Fibroblast of skin of scalp (primary cell): ENCODE measurements at regions not wholly inside any gene's neighbourhood (a gene's known extent, or its start where the extent isn't known, plus 50 kb on each side); places are given as distances from the start of the nearest gene placed in this dataset.

ENCODE experiments used
- DNase-seq: peaks from one replicate; pipeline ENCODE4 v3.0.0-alpha.2; 2013

DNA sequence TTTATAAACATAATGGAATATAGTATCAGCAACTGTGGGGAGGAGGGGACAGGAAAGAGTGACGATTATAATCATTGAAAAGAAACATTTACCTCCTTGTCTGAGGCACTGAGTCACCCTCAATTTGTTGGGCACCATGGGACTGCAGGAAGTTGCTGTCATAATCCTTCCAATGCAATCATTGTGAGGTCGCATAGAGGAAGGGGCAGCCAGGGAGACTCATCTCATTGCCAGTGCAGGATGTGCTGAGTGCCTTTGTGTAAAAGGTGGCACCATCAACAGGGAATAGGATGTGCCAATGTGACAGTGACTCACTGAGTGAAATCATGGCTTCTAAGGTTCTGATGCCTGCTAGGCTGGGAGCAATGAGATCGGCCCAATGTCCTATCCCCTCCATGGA, 300.4 kb upstream of the ADAMTS9 start:
- DNase-seq: no peak

DNA sequence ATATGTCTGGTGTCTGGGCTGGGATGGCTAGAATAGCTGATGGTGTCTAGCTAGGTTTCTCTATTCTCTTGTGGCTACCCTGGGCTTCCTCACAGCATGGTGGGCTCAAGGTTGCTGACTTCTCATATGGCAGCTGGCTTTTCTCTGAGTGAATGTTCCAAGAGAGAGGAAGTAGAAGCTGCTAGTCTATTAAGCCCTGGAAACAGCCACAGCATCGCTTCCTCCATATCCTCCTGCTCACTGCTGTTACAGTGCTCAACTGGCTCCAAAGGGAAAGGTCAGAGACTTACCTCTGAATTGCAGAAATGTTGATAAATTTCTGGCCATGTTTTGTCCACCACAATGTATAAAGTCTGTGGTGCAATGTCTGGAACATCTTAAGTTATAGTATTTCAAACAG, 299.9 kb upstream of the ADAMTS9 start:
- DNase-seq: no peak

DNA sequence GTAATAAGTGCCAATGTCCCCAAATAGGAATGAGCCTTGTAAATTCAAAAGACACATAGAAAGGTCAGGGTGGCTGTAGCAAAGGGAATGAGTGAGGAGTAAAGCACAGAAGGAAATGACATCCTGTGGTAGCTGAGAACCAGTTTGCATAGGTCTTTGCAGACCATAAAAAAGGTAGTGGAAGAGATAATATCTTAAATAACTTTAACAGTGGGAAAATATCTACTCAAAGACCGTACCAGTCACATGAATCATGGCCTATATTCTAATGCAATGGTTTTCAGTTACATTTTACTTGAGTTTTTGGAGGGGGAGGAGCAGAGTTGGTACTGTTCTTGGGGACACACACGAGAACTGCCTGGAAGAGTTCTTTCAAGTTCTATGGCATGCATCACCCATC, 297.3 kb upstream of the ADAMTS9 start:
- DNase-seq: no peak

DNA sequence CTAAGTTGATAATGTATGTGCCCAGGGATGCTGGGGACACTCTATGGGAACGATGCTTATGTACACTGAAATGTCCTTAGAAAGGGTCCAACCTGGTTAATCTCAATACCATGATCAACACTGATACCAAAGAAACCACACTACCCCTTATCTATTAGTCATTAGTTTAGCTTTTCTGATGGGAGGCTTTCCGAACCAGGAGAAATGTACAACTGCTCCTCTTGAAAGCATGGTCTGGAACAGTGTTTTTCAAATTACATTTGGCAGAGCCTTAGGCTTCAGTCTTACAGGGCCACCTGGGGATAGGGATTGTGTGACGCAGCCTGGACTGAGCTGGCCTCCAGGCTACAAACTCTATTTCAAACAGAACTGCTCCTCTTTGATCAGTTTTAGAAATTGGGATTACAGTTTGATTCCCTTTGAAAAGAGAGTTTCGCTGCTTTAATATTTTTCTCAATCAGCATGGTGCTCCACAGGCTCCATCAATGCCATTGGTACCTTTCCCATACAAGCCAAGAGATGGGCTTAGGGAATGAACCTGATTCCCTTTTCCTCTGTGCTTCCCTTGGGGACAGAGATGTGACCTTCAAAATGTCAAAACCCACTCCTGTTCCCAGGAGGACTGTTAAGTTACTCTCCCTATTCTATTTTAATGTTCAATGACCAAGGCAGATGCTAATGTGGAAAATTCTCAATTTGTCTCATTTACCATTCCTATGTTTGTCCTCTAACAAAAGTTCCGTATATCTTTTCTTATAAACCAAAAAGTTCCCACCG, 296.0 kb upstream of the ADAMTS9 start:
- DNase-seq: no peak

DNA sequence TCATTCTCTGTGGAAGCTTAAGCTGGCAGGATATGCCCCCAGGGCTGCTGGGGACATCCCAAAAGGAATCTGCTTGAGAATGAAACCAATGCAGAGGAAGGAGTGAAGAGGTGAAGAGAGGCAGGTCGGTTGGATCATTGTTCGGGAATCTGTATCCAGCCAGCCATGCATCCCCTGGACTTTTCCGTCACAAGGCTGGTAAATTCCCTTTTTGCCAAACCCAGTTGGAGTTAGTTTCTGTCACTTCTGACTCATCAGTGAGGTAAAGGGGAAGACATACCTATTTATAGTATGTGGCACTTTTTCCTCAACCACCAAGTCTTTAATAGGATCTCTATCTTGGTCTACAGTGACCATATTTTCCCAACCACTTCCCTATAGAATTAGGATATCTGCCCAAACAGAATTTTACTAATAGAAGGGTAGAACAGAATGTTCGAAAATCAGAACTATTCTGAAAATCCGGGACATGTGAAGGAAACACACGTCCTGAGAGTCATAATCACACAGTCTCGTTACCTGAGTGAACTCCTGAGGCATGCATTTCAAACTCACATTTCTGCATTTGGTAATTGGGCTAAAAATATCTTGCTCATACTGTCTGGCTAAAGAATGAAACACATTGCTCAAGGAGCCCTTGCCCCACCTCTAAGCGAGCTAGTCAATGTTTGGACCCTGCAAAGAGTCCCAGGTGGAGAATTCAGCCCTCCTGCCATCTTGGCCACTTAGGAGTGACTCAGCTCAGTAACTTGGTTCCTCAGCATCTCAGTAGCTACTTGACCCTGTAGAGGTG, 289.7 kb upstream of the ADAMTS9 start:
- DNase-seq: peak; percentile 70

DNA sequence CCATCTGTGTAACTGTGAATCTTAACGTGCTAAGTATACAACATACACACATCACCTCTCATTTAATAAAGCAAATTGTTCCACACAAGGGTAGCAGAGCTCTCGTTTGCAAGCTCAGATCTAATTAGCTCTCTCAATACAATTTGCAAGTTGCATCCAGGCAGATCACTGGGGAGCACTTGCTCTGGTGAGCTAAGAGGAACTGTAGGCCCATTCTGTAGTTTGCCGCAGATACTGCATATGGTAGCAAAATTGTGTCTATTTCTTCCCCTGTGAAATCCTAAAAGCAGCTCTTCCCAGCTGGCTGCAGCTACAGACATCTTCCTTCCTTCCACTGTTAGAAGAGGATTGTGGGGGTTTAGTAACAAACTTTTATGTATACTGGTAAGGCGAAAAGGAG, 288.7 kb upstream of the ADAMTS9 start:
- no peak for DNase-seq

DNA sequence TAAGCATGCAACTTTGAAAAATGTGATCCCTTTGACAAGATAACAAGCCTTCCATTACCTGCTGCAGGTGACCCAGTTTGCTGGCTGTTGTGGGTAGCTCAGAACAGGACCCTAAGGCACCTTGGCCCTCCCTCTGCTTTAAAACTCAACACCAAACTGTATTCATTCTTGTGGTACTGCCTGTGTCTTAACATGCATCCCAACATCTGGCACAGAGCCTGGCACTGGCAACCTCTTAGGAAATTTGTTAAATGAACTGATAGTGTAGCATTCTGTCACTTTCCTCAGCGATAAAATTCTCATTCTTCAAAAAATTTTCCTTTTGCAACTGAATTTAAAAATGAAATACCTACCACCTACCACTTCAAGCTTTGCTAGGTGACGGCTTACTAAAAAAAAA, 287.3 kb upstream of the ADAMTS9 start:
- DNase-seq: no peak

DNA sequence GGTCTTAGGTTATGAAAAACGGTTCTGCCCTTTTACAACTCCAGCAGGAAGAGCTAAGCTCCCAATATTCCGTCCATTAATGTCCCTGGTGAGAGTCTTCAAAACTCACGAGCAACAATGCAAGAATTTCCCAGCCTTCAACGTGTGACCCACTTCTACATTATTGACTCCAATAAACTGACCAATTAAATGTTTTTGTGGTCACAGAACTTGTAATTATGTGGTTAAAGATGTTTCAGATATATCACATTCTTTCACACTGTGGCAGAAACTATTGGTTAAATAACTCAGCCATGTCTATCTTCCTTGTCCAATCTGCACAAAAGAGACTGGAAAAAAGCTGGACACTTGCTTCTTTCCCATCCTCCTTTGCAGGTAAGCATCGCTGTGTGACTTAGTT, 286.6 kb upstream of the ADAMTS9 start:
- peak; percentile 22 for DNase-seq

DNA sequence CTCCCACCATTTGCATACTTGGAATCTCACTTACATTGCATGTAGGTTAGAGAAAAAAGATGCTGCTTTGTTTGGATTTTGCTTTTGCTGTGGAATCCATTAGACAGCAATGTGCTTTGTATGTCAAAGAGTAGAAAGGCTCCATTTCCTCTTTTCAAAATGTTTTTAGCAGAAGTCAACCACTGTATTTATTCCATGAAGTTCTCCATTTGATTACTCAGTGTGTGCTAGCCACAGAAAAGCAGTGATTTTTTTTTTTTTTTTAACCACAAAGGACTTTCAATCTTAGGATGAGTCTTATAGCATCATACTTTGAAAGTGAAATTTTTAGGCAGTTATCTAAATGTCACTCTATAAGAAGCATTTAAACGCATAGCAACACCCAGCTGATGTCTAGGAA, 285.0 kb upstream of the ADAMTS9 start:
- DNase-seq: peak; percentile 54

DNA sequence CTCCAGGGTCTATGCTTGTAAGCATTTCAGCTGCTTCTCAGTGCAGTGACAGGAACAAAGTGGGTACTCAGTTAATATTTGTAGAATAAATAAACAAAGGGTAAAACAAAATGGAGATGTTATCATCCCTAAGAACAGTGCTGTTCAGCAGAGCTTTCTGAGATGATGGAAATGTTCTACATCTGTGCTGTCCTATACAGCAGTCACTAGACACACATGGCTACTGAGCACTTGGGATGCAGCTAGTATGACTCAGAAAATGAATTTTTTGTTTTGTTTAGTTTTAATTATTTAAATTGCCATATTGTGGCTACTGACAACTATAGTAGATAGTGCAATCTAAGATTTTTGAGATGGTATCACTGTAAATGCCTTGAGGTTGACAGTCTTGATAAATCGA, 283.8 kb upstream of the ADAMTS9 start:
- DNase-seq: no peak

DNA sequence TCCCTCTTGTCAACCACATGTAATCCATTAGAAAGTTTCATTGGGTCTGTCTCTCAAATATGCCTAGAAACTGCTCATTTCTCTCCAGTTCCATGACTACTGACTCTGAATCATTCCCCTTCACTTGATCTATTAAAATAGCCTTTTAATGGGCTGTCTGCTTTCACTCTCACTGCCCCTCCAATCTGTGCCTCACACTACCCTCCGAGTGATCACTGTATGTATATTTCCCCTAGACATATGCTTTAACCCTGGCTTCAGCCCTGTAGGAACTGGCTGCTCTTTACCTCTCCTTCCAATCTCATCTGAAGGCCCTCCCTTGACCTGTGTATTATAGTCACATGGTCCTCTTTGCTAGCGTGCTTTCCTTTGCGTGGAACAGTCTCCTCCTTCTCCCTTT, 282.8 kb upstream of the ADAMTS9 start:
- DNase-seq: no peak

DNA sequence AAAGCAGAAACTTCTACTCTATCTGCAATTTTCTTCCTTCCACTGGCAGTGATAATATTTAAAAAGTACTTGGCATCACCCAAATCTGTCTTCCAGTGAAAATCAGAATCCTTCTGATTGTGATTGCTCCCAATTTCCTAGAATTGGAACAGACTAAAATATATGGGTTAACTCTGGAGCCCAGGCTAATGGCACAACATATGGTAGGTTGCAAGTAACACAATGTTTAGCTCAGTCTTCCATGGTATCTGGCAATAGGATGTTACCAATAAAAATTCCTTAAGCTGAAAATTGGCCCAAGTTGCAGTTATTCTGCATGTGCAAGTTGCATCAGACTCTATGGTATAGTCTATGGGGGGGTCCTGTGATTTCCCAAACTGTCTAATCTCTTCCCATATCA, 273.5 kb upstream of the ADAMTS9 start:
- no peak for DNase-seq

DNA sequence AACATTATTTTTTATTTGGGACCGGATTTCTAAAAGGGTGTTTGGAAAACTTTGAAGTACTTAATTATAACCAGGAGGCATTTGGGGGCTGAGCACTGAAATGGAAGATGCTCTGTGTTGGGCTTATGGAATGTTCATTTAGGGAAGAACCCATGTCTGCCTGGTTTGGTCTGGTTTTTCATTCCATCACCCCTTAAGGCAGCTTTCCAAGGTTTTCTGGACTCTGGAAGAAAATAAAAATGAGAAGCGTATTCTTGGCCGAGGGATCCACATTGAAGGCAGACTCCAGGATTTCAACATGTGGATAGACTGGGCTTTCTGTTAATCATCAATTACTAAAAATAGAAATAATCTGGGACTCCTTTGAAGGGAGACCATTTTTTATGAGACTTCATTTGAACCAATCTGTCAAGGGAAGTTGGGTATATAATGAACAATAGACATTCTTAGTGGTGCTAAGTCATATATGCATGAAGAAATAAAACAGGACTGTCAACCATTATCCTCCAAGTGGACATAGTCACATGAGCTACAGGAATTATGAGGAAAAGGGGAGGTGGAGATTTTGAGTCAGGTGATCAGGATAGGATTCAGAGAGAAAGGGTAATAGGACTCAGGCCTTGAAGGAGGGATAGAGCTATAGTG, 270.5 kb upstream of the ADAMTS9 start:
- DNase-seq: peak; percentile 57

DNA sequence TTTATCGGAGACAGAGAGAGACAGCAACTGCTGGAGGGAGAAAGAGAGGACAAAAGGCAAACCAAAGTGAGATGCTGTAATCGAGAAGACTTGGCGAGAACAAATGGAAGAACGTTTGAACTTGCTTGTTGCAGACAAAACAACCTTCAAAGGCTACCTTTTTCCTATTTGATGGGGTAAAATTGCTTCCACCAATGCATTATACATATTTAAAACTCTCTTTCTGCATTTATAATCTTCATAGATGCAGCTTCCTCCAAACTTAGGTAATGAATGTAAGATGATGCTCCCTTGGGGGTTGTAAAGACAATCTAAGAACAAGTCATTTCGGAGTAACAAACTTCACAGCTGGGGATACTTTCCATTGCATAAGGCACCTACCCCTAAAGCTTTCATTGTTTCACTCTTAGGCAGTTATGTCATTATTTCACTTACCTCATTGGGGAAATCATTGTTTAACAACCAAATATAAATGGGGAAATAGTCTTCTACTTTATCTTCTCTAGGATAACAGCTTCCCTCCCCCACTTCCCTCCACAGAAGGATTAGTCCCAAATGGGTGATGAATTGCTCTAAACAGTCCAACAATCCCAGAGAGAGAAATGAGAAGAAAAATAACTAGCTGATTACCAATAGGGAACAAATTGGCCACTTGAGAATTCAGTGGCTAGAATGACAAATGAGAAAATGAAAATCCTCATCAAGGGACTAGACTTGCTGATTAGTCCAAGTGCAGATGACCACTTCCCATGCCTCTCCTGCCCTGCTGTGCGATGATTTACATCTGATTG, 269.8 kb upstream of the ADAMTS9 start:
- no peak for DNase-seq

DNA sequence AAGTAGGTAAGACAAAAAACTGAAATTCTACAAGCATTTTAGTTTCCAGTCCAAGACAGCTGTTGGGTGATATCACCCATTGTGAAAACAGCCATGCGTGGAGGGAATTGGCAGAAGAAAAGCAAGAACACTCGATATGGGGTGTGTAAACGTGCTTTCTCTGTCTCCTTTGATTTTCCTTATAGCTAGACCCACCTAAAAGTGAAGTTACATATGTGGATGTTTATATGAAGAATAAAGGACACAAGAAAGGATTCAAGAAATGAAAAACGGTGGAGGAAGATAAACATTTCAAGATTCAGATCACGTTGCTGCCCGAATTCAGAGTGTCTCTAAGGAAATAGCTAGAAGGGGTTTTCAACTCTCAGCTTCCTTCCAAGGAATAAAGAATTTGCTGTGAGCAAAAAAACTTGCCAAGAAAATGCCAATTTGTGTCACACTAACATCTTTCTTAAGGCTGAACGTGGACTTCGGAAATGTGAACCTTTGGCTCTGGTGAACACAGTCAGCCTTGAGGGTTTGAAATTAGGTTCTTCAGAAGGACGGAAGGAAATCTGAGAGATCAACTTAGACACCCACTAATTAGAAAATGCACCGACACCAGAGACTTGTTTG, 269.0 kb upstream of the ADAMTS9 start:
- DNase-seq: no peak

DNA sequence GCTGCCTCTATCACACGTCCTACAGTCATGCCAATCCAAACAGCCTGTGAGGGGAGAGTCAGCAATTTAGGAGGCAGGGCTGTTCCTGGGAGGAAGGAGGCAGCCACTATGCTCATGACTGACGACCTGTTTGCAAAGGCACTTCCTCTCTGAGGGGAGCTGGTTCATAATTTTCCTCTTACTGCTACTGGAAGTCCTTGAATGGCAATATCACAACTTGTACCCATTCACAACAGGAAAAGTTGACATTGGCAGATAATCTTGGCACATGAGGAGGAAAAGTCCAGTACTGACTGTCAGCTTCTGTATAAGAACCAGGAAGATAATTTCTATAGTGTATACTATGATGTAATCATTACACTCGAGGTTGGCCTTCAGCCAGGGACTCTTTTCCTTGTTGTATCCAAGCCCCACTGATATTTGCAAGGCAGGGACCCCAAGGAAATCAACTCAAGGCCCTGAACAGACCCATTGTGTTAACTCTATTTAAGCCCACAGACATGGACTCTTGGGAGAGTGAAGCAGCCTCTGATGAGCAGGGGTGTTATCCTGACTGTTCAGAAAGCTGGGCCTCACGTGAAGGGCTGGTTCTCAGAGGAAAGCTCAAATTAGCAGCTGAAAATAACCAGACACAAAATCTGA, 267.3 kb upstream of the ADAMTS9 start:
- DNase-seq: no peak

DNA sequence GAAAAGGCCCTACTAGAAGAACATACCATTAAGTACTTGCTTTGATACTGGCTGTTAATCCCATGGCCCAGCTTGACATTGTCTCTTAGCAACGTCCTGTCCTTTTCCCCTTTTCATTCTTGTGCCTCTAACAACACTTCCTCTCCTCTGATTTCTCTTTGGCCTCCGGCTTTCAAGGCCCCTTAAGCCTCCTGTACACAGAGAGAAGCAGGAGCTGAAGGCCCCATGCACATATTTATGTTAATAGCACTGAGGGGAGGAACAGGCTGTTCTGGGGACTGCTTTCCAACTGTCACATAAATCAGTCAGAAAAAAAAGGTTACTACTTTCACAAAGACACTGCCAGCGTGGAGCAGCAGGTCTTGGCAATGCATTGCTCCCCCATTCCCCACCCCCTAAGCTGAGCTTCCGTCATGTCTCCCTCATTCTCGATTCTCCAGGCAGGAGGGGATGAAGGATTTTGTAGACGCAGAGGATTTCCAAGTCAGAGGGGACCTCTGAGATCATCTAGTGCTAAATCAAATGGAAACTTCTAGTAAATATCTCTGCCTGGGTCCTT, 257.4 kb upstream of the ADAMTS9 start:
- DNase-seq: no peak

DNA sequence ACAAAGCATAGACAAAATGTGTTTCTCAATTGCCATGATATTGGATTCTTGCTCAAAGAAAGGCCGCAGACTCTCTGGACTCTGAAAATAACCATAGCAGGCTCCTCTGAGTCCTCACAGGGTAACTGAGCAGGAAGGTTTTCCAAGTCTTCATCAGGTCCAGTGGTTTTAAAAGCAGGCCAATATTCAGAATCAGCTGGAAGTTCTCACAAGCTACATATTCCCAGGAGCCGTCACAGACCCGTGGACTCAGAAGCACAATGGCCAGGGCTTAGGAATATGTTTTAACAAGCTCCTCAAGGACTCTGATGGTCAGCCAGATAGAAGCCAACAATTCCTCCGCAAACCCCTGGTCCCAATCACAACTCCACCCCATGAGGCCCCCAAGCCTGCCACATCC, 256.1 kb upstream of the ADAMTS9 start:
- no peak for DNase-seq

DNA sequence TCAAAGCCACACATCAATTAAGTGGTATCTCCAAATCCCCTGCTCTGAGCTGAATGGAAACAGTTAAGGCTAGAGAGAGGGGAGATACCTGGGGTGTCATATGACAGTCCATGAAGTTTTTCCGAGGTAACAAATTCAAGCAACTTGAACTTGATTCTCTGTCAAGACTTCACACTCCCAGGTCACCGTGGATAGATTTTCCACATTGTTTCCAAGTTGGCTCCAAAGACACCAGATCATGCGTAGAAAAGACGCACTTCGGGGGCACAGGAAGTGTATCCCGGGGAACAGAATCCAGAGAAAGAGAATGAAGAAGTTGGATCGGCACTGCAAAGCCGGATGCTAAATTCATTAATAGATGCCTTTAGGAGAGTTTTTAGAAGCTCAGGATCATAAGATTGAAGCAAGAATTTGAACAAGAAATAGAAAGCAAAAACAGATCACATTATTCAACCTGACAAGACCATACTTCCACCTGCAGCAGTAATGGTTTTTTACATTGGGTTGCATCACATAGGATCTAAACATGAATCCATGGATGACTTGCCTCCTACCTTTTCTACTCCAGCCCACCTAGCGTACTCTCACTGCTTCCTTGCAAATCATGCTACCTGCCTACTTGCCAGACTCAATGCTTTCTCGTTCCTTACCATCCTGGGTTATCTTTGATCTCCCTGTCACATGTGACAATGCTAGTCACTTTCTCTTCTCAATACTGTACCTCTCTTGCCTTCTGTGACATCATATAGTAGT, 253.0 kb upstream of the ADAMTS9 start:
- no peak for DNase-seq

DNA sequence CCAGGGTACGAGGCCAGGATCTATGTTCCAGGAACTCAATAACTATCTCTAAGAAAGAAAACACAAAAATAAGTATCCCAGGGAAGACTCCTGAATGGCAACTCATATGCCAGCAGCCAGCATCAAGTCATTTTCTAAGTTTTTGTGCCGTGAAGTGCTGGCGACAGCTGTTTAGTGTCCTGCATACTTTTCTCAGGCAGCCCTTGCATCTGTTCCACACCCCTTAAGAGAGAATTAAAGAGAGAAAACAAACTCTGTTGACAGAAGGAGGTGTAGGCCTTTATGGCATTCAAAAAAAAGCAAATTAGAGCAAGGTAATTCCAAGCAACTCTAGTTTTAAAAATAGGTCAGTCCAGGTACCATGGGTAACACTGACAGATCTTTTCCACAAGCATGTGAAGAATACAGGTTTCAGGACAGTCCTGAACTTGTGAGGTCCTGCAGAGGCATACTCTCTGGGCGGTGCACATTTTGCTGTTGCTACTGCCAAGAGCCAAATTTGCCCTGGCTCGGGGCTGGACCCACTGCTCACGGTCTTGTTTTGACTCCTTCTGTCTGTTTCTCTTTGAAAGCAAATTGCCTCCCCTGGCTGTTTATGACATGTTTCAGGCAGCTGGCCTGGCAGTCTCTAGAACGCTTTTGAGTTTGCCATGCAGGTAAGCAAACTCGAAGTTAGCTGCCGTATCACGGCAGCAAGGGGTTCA, 252.1 kb upstream of the ADAMTS9 start:
- DNase-seq: no peak
